Lower lobe of right lung (tissue), 2 donors: ENCODE measurements at regions not wholly inside any gene's neighbourhood (a gene's known extent, or its start where the extent isn't known, plus 50 kb on each side); places are given as distances from the start of the nearest gene placed in this dataset.

Source experiments
- ATAC-seq, 2 donors: fragments of 200-7000 bp; cut with Tn5 transposase; one replicate each; pipeline ENCODE4 v1.9.1; 2020 to 2022; ENCODE audit warnings: mild to moderate bottlenecking in 2 of 2, moderate library complexity in 2 of 2
- DNase-seq: peaks from one replicate; pipeline ENCODE4 v3.0.0-alpha.2; 2020
- H3K27ac ChIP-seq: fragments of 200-600 bp; one replicate; pipeline ENCODE4 v1.8.0; 2022
- H3K27me3 ChIP-seq: fragments of 200-600 bp; one replicate; pipeline ENCODE4 v1.8.0; 2022; ENCODE audit warnings: low read depth
- H3K36me3 ChIP-seq: fragments of 200-600 bp; one replicate; pipeline ENCODE4 v1.8.0; 2022; ENCODE audit warnings: mild to moderate bottlenecking
- H3K4me1 ChIP-seq: fragments of 200-600 bp; one replicate; pipeline ENCODE4 v1.8.0; 2022
- H3K4me3 ChIP-seq: fragments of 200-600 bp; one replicate; pipeline ENCODE4 v1.8.0; 2022; ENCODE audit warnings: mild to moderate bottlenecking
- H3K9me3 ChIP-seq: fragments of 200-600 bp; one replicate; pipeline ENCODE4 v1.8.0; 2022
- intact Hi-C: fragments of 100-400 bp; cut with DNase I; formaldehyde crosslinking; loops from one replicate; pipeline ENCODE4 v1.11.0; 2022
- TF ChIP-seq, protein P1 (sequence below): fragments of 200-600 bp; IDR thresholded peaks from one replicate; pipeline ENCODE4 v1.8.0; 2022; ENCODE audit warnings: antibody characterized with exemption, mild to moderate bottlenecking
- donor health status: DM: no; HTN: yes; CAD: no; lungs with severe emphysema.

DNA sequence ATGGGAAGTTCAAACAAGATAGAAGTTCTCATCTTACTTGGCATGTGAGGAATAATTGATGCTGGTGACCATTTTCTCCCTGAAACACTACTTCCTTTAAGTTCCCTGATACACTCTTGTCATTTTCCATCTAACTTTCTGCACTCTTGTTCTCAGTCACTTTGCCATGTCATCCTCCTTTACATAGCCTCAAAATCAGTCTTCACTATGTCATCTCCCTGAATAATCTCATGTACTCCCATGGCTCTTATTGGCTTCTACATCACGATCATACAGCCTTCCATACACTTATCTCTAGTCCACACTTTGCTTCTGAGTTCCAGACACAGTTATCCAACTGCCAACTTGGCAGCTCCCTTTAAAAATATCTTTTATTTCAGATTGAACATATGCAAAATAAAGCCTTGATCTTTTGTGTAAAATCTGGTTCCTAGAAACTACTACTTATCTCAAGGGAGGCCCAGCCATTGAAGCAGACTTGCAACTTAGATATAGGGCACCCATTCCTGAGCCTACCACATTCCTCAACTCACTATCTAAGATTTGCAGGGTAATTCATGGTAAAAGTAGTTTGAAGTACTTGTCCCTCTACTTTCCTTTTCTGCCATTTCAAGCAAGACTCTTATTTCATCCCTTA, 1070.2 kb upstream of the NXPH2 start:
- TF ChIP-seq, protein P1, sequence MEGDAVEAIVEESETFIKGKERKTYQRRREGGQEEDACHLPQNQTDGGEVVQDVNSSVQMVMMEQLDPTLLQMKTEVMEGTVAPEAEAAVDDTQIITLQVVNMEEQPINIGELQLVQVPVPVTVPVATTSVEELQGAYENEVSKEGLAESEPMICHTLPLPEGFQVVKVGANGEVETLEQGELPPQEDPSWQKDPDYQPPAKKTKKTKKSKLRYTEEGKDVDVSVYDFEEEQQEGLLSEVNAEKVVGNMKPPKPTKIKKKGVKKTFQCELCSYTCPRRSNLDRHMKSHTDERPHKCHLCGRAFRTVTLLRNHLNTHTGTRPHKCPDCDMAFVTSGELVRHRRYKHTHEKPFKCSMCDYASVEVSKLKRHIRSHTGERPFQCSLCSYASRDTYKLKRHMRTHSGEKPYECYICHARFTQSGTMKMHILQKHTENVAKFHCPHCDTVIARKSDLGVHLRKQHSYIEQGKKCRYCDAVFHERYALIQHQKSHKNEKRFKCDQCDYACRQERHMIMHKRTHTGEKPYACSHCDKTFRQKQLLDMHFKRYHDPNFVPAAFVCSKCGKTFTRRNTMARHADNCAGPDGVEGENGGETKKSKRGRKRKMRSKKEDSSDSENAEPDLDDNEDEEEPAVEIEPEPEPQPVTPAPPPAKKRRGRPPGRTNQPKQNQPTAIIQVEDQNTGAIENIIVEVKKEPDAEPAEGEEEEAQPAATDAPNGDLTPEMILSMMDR = no peak
- Histone ChIP-seq H3K27me3 (no peaks in the 10 kb centered on the region), H3K27ac (no peak overlapping the region), H3K4me3 (no peak overlapping the region), H3K36me3 (no peaks in the 10 kb centered on the region), H3K9me3 (no peaks in the 10 kb centered on the region), H3K4me1 (no peaks in the 10 kb centered on the region)
- ATAC-seq (no peak), DNase-seq (no peak)
- intact Hi-C loops = no loop called here

GRCh38 chr2:139836769-139837168, 1056.6 kb upstream of the NXPH2 start:
- Histone ChIP-seq H3K27ac (no peak overlapping the region), H3K4me1 (no peaks in the 10 kb centered on the region), H3K27me3 (no peaks in the 10 kb centered on the region), H3K36me3 (no peaks in the 10 kb centered on the region), H3K9me3 (no peaks in the 10 kb centered on the region), H3K4me3 (no peak overlapping the region)
- DNase-seq (no peak), ATAC-seq (no peak)
- intact Hi-C loops = no loop called here
- TF ChIP-seq, protein P1 = no peak

DNA sequence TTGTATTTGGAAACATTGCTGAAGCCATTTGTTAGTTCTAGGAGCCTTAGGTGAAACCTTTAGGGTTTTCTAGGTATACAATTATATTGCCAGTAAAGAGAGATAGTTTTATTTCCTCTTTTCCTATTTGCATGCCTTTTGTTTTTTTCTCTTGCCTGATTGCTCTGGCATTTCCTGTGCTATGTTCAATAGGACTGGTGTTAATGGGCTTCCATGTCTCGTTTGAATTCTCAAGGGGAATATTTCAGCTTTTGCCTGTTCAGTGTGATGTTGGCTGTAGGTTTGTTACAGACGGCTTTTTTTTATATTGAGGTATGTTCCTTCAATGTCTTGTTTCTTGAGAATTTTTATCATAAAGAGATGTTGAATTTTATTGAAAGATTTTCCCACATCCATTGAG, 1054.9 kb upstream of the NXPH2 start:
- Histone ChIP-seq H3K4me1 (no peaks in the 10 kb centered on the region), H3K9me3 (no peaks in the 10 kb centered on the region), H3K27me3 (no peaks in the 10 kb centered on the region), H3K27ac (no peak overlapping the region), H3K36me3 (no peaks in the 10 kb centered on the region), H3K4me3 (no peak overlapping the region)
- TF ChIP-seq, protein P1 = no peak
- DNase-seq = no peak
- intact Hi-C loops = no loop called here
- ATAC-seq = no peak

- H3K27me3 ChIP-seq = no peaks in the 10 kb centered on the region
- H3K4me1 ChIP-seq = no peaks in the 10 kb centered on the region
- H3K27ac ChIP-seq = no peak overlapping the region
- no peaks in the 10 kb centered on the region for H3K9me3 ChIP-seq
- ATAC-seq = no peak
- intact Hi-C loops = no loop called here
- DNase-seq = no peak
- TF ChIP-seq, protein P1 = no peak
- no peak overlapping the region for H3K4me3 ChIP-seq
- H3K36me3 ChIP-seq = no peaks in the 10 kb centered on the region
Measured at GRCh38 chr2:139828011-139828410, 1047.8 kb upstream of the NXPH2 start.

DNA sequence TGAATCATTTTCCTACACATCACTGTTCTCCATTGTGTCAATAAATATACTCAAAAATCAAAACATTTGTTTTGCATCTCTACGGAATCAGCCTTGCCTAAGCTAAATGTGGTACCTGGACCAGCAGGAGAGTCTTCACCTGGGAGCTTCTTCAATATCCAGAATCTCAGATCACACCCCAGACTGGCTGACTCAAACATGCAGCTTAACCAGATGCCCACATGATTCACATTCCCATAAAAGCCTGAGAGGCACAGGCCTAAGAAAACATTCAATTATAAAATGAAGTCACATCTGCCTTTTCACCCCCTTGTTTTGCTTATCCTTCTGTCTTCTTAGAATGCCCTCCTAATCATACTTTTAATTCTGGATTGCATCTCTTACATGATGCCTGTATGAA, 1045.5 kb upstream of the NXPH2 start:
- H3K27ac ChIP-seq = no peak overlapping the region
- H3K27me3 ChIP-seq = no peaks in the 10 kb centered on the region
- no peaks in the 10 kb centered on the region for H3K36me3 ChIP-seq
- ATAC-seq (no peak), DNase-seq (no peak)
- no peaks in the 10 kb centered on the region for H3K4me1 ChIP-seq
- H3K9me3 ChIP-seq = no peaks in the 10 kb centered on the region
- H3K4me3 ChIP-seq = no peak overlapping the region
- intact Hi-C loops = no loop called here
- TF ChIP-seq, protein P1 = no peak
